ENCODE measurements at regions not wholly inside any gene's neighbourhood (a gene's known extent, or its start where the extent isn't known, plus 50 kb on each side); places are given as distances from the start of the nearest gene placed in this dataset.

DNA sequence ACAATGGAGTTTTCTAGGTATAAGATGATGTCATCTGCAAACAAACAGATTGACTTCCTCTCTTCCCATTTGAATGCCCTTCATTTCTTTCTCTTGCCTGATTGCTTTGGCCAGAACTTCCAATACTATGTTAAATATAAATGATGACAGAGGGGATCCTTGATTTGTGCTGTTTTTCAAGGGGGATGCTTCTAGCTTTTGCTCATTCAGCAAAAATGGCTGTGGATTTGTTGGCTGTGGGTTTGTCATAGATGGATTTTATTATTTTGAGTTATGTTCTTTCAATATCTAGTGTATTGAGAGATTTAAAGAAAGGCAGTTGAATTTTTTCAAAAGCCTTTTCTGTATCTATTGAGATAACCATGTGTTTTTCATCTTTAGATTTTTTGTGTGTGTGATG lies 662.4 kb upstream of the EYS start:
- TF ChIP-seq, protein P1, sequence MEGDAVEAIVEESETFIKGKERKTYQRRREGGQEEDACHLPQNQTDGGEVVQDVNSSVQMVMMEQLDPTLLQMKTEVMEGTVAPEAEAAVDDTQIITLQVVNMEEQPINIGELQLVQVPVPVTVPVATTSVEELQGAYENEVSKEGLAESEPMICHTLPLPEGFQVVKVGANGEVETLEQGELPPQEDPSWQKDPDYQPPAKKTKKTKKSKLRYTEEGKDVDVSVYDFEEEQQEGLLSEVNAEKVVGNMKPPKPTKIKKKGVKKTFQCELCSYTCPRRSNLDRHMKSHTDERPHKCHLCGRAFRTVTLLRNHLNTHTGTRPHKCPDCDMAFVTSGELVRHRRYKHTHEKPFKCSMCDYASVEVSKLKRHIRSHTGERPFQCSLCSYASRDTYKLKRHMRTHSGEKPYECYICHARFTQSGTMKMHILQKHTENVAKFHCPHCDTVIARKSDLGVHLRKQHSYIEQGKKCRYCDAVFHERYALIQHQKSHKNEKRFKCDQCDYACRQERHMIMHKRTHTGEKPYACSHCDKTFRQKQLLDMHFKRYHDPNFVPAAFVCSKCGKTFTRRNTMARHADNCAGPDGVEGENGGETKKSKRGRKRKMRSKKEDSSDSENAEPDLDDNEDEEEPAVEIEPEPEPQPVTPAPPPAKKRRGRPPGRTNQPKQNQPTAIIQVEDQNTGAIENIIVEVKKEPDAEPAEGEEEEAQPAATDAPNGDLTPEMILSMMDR (IDR thresholded peaks at IDR 0.05; ENCODE audit: low read length): no peak
- no peak for TF ChIP-seq EZH2phosphoT487 (IDR thresholded peaks at IDR 0.05; ENCODE audit: low read length)
- TF ChIP-seq EZH2 (optimal IDR thresholded peaks at IDR 0.05; ENCODE audit: low read depth, low read length): no peak
- Histone ChIP-seq H3F3A (ENCODE audit: insufficient read depth, low read length) (no peaks in the 10 kb centered on the region), H3K4me2 (ENCODE audit: low read depth, low read length) (no peak overlapping the region), H3K9me2 (replicated peaks; ENCODE audit: insufficient read depth, low read length) (no peaks in the 10 kb centered on the region), H3K79me2 (ENCODE audit: low read length) (no peaks in the 10 kb centered on the region), H3K9ac (ENCODE audit: low read length) (no peak overlapping the region), H2AFZ (ENCODE audit: low read length) (no peak overlapping the region), H3K9me3 (replicated peaks; ENCODE audit: insufficient read depth, low read length) (no peaks in the 10 kb centered on the region), H3K36me3 (replicated peaks; ENCODE audit: insufficient read depth, low read length) (no peaks in the 10 kb centered on the region), H3K27me3 (replicated peaks; ENCODE audit: insufficient read depth, low read length) (no peaks in the 10 kb centered on the region), H4K20me1 (ENCODE audit: insufficient read depth, low read length) (no peaks in the 10 kb centered on the region), H3K4me1 (ENCODE audit: low read length) (no peaks in the 10 kb centered on the region), H3K27ac (ENCODE audit: low read length) (no peak overlapping the region), H3K4me3 (ENCODE audit: low read length) (no peak overlapping the region)
- no peak for DNase-seq

DNA sequence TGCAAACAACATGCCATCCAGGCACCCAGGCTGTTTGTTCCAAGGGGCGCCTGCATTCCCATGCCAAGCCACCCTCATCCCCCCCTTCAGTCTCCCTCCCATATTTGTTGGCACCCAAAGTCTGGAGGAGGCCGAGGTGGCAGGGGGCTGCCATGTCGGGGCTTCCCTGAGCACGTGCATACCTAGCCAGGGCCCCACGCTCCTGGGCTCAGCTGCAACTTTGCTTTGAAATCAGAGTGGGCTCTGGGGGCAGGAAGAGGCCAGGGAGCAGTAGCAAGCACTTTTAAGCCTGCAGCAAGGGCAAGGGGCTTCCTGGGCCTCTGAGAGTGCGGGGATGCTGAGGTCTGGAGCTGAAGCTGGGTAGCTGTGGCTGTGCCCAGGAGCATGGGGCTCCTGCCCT lies 655.9 kb upstream of the EYS start:
- TF ChIP-seq, protein P1 (IDR thresholded peaks at IDR 0.05; ENCODE audit: low read length): no peak
- no peak for TF ChIP-seq EZH2 (optimal IDR thresholded peaks at IDR 0.05; ENCODE audit: low read depth, low read length)
- TF ChIP-seq EZH2phosphoT487 (IDR thresholded peaks at IDR 0.05; ENCODE audit: low read length): no peak
- H3F3A ChIP-seq (ENCODE audit: insufficient read depth, low read length): no peaks in the 10 kb centered on the region
- no peaks in the 10 kb centered on the region for H3K27me3 ChIP-seq (replicated peaks; ENCODE audit: insufficient read depth, low read length)
- H3K9me2 ChIP-seq (replicated peaks; ENCODE audit: insufficient read depth, low read length): no peaks in the 10 kb centered on the region
- no peak for DNase-seq
- H4K20me1 ChIP-seq (ENCODE audit: insufficient read depth, low read length): no peaks in the 10 kb centered on the region
- no peak overlapping the region for H3K27ac ChIP-seq (ENCODE audit: low read length)
- no peak overlapping the region for H3K4me2 ChIP-seq (ENCODE audit: low read depth, low read length)
- no peaks in the 10 kb centered on the region for H3K36me3 ChIP-seq (replicated peaks; ENCODE audit: insufficient read depth, low read length)
- no peaks in the 10 kb centered on the region for H3K9me3 ChIP-seq (replicated peaks; ENCODE audit: insufficient read depth, low read length)
- no peaks in the 10 kb centered on the region for H3K4me1 ChIP-seq (ENCODE audit: low read length)
- no peaks in the 10 kb centered on the region for H3K79me2 ChIP-seq (ENCODE audit: low read length)
- H2AFZ ChIP-seq (ENCODE audit: low read length): no peak overlapping the region
- no peak overlapping the region for H3K4me3 ChIP-seq (ENCODE audit: low read length)
- no peak overlapping the region for H3K9ac ChIP-seq (ENCODE audit: low read length)

DNA sequence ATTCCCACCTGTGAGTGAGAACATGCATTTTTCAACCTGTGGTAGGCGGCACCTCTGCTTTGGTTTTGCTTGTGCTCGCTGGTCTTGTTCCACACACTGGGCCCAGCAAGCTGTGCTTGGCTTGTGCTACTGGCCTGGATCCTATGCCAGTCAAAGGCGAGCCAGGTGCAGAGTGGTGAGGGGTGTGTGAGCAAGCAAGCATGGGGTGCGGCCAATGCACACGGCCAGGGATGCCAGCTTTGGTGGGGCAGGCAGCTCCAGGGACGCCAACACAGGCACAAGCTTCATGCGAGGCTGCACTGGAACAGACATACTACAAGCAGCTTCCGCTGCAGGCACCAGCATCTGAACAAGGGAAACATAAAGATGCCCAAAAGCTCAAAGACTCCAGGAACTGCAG lies 654.9 kb upstream of the EYS start:
- Histone ChIP-seq H3F3A (ENCODE audit: insufficient read depth, low read length) (no peaks in the 10 kb centered on the region), H3K4me2 (ENCODE audit: low read depth, low read length) (no peak overlapping the region), H3K9me2 (replicated peaks; ENCODE audit: insufficient read depth, low read length) (no peaks in the 10 kb centered on the region), H3K27me3 (replicated peaks; ENCODE audit: insufficient read depth, low read length) (no peaks in the 10 kb centered on the region), H3K36me3 (replicated peaks; ENCODE audit: insufficient read depth, low read length) (no peaks in the 10 kb centered on the region), H3K9me3 (replicated peaks; ENCODE audit: insufficient read depth, low read length) (no peaks in the 10 kb centered on the region), H3K4me3 (ENCODE audit: low read length) (no peak overlapping the region), H4K20me1 (ENCODE audit: insufficient read depth, low read length) (no peaks in the 10 kb centered on the region), H3K27ac (ENCODE audit: low read length) (no peak overlapping the region), H2AFZ (ENCODE audit: low read length) (no peak overlapping the region), H3K4me1 (ENCODE audit: low read length) (no peaks in the 10 kb centered on the region), H3K79me2 (ENCODE audit: low read length) (no peaks in the 10 kb centered on the region), H3K9ac (ENCODE audit: low read length) (no peak overlapping the region)
- no peak for TF ChIP-seq EZH2phosphoT487 (IDR thresholded peaks at IDR 0.05; ENCODE audit: low read length)
- TF ChIP-seq, protein P1 (IDR thresholded peaks at IDR 0.05; ENCODE audit: low read length): no peak
- TF ChIP-seq EZH2 (optimal IDR thresholded peaks at IDR 0.05; ENCODE audit: low read depth, low read length): no peak
- DNase-seq: no peak
